Erythroblast (primary cell): ENCODE measurements at regions not wholly inside any gene's neighbourhood (a gene's known extent, or its start where the extent isn't known, plus 50 kb on each side); places are given as distances from the start of the nearest gene placed in this dataset.

Experiments used
- DNase-seq, 2 experiments: peaks; one replicate each; lab custom pipeline; 2025; lab: John Stamatoyannopoulos, UW
- GATA1 ChIP-seq: IDR thresholded peaks from 2 replicates; pipeline ENCODE4 v1.6.1; 2011; ENCODE audit warnings: low read depth, mild to moderate bottlenecking, control low read depth, low read length, moderate library complexity
- POLR2A ChIP-seq: IDR thresholded peaks from 2 replicates; pipeline ENCODE4 v1.6.1; 2011; ENCODE audit warnings: mild to moderate bottlenecking, low read length

DNA sequence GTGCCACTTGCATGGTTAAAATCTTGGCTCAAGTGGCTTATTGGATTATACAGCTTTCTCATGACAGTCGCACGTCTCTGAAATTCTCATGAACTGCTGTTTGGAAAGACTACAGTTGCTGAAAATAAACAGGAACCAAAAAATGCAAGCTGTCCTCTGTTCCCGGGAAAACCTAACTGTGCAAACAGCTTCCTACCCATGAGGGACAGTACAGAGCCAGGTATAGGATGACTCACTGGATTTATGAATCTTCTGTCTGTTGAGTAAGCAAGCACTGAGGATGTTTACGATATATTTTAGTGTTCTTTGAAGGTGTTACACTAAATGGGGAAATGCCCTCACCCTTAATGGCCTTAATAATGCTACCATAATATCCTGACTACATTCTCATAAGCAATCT lies 380.3 kb upstream of the TNC start:
- DNase-seq: no peak
- TF ChIP-seq GATA1 (no peak), POLR2A (no peak)

- DNase-seq: no peak
- TF ChIP-seq POLR2A (no peak), GATA1 (no peak)
Observed at GRCh38 chr9:115507148-115507547, 389.2 kb upstream of the TNC start.

DNA sequence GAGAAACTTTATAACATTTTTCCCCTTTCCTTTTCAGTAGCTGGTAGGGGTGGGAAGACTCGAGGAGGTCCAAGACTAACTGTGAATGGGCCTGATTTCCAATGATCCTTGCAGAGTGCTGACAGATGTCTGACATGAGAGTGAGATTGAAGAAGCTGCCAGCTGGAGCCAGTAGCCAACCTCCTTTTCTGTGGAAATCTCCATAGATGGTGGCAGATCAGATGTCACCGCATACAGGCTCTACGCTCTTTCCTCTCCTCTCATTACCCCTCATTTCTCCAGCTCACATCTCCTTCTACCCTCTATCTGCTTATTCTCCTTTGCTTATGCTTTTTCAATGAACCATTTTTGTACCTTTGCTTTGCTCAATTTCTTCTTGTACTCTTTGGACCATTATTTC lies 395.2 kb upstream of the TNC start:
- TF ChIP-seq GATA1 (no peak), POLR2A (no peak)
- no peak for DNase-seq

DNA sequence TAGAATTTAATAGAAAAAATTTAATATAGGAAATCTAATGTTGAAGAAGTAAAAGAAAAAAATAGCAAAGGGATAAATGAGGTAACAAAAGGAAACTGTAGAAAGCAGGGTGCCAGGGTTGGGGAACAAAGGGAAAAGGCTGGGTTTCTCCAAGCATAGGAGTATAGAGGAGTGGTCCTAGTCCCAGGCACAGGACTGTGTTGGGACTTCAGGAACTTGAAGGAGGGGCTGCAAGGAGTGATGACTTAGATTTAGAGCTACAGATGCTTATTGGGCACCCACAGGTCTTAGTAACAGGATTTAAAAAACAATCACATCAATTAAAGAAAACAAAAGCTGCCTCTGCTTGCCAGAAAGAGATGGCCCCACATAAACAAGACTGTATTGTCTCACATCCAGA lies 396.5 kb upstream of the TNC start:
- DNase-seq: no peak
- TF ChIP-seq GATA1 (no peak), POLR2A (no peak)

DNA sequence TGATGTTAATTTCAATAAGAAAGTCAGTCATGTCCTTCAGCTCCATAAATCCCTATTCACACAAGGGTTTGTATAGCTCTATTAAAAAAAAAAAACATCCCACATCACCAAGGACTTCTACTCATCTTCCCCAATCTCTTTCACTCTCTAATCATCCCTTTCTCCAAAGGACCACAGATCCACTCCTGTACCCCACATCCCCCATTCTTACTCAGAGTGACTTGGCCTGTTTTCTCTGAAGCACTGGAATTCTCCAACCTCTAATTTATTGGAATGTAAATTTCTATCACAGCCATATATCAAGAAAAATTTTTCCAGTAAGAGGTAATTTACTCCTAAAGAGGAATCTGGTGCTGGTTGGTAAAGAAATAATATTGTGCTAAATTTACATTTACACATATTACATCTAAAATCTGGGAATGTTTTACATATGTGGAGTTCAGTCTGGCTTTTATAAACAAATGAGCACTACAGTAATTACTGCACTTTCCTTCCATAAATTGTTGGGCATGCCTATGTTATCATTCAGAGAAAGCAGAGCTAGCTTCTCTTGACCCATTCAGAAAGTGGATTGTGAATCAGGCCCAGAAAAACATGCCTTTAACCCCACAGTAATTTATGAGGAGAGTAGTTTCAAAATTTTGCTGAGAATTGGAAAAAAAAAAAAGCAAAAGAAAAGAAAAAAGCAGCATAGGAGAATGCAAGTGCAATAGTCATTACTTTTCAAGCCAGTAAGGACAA lies 399.5 kb upstream of the TNC start:
- no peak for DNase-seq
- TF ChIP-seq GATA1 (no peak), POLR2A (no peak)

GRCh38 chr9:115520646-115521045 lies 402.7 kb upstream of the TNC start:
- no peak for DNase-seq
- TF ChIP-seq POLR2A (no peak), GATA1 (no peak)

GRCh38 chr9:115522912-115523311 lies 405.0 kb upstream of the TNC start:
- no peak for TF ChIP-seq GATA1
- TF ChIP-seq POLR2A: no peak
- no peak for DNase-seq

DNA sequence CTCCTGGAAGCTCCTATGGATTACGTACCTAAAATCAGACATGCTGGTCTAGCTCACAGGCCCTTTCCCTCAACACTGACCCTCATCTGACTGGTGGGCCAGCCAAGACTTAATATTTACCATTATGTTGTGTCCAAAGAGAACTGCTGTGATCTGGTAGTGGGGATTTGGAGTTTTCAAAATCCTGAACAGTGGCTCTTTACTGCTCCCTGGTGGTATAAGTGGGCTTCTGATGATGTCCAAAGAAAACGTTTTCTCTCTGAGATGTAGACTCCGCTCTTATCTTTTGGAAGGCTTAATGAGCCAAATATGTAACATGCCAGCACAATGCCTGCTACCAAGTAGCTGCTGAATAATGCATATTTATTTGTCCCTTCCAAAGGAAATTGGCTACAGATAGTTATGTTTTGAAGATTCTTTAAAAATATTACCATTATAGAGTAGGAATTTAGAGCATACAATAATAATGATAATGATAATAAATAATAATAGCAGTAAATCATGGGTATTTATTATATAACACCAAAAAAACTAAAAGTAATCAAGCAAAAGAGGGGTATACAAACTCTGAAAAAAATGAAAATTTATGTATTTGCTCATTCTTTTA lies 406.6 kb upstream of the TNC start:
- DNase-seq: peak; percentile 22 to 46
- no peak for TF ChIP-seq GATA1
- no peak for TF ChIP-seq POLR2A

DNA sequence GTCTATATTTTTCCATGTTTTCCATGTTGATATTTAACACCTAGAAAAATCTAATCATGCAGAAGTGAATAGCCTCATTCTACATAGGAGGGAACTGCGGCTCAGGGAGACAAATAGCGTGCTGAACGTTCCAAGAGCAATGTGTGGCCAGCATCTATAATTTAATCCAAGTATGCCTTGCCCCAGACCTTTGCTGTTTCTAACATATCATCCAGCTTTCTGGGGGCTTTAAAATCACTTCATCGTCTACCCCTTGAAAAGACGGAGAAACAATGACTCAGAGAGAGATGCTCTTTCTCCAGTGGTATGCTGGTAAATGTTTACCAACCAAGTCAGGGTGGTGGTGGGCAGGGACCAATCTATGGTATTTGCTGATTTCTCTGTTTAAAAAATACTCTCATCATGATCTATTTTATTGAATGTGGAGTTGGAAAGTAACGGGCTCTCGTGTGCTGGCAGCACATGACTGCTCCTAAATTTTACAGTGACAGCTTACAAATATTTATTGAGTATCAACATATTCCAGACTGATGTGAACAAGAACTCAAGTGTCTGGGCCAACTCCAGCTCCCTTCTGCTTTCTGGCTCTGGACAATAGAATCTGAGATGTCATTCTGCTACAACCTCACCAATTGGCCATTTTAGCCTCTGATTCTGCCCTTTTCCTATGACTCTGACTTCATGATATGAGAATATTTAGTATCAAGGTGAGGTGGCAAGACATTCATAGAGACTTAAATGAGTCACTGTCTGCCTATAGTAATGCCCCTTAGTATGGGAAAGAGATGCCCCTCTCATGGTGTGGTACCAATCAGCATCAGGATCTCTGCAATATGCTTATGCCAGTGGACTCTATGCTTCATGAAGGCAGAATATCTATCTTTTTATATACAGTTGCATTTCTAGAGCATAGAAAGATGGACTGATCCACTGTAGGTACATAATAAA lies 407.4 kb upstream of the TNC start:
- DNase-seq: no peak
- TF ChIP-seq GATA1: no peak
- TF ChIP-seq POLR2A: no peak

DNA sequence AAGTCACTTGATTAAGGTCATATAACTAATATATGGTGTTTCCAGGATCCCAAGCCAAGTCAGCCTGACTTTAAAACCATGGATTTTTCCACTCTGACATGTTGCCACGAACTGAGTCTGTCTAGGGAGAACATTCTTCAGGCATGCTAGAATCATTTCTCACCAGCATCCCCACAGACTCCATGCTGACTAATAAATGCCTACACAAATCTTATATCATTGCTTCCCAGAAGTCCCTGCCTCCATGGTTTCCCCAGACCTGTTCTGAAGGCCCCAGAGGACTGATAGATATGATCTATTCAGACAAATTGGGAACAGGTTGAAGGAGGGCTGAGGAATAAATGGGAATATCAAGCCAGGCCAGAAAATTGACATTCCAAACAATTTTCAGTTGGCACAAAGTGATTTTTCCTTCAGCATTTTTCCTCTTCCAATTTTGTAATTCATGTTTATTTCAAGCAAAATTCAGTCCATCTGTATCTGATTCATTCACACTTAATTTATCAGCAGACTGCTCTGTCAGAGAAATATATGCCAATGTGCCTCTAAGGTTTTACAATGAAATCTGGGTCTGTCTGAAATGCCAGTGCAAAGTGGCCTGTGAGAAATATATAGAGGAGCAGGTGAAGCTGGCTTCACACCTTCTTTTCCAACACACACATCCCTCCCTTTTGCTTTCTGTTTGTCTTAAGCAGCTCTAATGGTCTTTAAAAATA lies 413.6 kb upstream of the TNC start:
- TF ChIP-seq POLR2A (no peak), GATA1 (no peak)
- no peak for DNase-seq

DNA sequence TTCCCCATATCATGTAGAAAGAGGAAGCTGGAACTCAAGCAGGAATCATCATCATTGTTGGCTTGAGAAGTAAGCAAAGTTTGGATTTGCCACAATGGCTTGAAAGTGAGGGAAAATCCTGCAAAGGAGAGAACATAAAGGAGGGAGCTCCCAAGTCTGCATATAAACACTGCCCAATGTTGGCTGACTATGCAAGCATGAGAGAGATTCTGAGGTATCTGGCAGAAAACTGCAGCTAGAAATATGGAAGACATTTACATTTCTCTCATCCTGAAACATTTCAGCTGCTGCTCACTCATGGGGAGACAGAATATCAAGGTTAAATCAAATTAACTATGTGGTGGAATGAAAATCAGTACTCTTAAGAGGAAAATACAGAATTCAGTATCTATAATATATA lies 415.6 kb upstream of the TNC start:
- DNase-seq: no peak
- TF ChIP-seq POLR2A: no peak
- TF ChIP-seq GATA1: no peak

- TF ChIP-seq POLR2A (no peak), GATA1 (no peak)
- no peak for DNase-seq
Observed at GRCh38 chr9:115540091-115540490, 422.1 kb upstream of the TNC start.

GRCh38 chr9:115543511-115543910 lies 425.6 kb upstream of the TNC start:
- no peak for DNase-seq
- TF ChIP-seq POLR2A: no peak
- no peak for TF ChIP-seq GATA1
